ENCODE measurements at regions not wholly inside any gene's neighbourhood (a gene's known extent, or its start where the extent isn't known, plus 50 kb on each side); places are given as distances from the start of the nearest gene placed in this dataset.

GRCh38 chr7:118737935-118738334 lies 513.4 kb downstream of the ANKRD7 start:
- WGBS, result 85% methylated on average over 4 of the region's 4 CpGs
- Histone ChIP-seq H3K4me3 (no peak overlapping the region), H3K27me3 (no peaks in the 10 kb centered on the region), H3K27ac (no peak overlapping the region), H3K9me3 (peaks cover 2% of the 10 kb centered on the region), H3K4me1 (no peaks in the 10 kb centered on the region), H3K36me3 (no peaks in the 10 kb centered on the region)
- no peak for DNase-seq (ENCODE audit: low spot score in 2 of 2)
- TF ChIP-seq POLR2A (IDR thresholded peaks at IDR 0.05) (no peak), CTCF (IDR thresholded peaks at IDR 0.05) (no peak), POLR2AphosphoS5 (IDR thresholded peaks at IDR 0.05) (no peak), EP300 (IDR thresholded peaks at IDR 0.05) (no peak)

GRCh38 chr7:118745927-118746326 lies 521.4 kb downstream of the ANKRD7 start:
- Histone ChIP-seq H3K4me1 (no peaks in the 10 kb centered on the region), H3K36me3 (no peaks in the 10 kb centered on the region), H3K4me3 (no peak overlapping the region), H3K9me3 (no peaks in the 10 kb centered on the region), H3K27me3 (no peaks in the 10 kb centered on the region), H3K27ac (no peak overlapping the region)
- DNase-seq (ENCODE audit: low spot score in 2 of 2), result no peak
- 42% methylated on average over 1 of the region's 1 CpG for WGBS
- no peak for TF ChIP-seq EP300 (IDR thresholded peaks at IDR 0.05)

- Histone ChIP-seq H3K9me3 (no peaks in the 10 kb centered on the region), H3K27me3 (no peaks in the 10 kb centered on the region), H3K36me3 (no peaks in the 10 kb centered on the region), H3K4me1 (no peaks in the 10 kb centered on the region), H3K27ac (no peak overlapping the region), H3K4me3 (no peak overlapping the region)
- TF ChIP-seq POLR2A (IDR thresholded peaks at IDR 0.05) (no peak), POLR2AphosphoS5 (IDR thresholded peaks at IDR 0.05) (no peak), EP300 (IDR thresholded peaks at IDR 0.05) (no peak), CTCF (IDR thresholded peaks at IDR 0.05) (no peak)
- DNase-seq (ENCODE audit: low spot score in 2 of 2), result no peak
Observed at GRCh38 chr7:118747473-118747872, 523.0 kb downstream of the ANKRD7 start.

- TF ChIP-seq POLR2AphosphoS5 (IDR thresholded peaks at IDR 0.05) (no peak), POLR2A (IDR thresholded peaks at IDR 0.05) (no peak), CTCF (IDR thresholded peaks at IDR 0.05) (no peak), EP300 (IDR thresholded peaks at IDR 0.05) (no peak)
- peaks cover 33% of the 10 kb centered on the region for H3K4me1 ChIP-seq
- no peak for DNase-seq (ENCODE audit: low spot score in 2 of 2)
- H3K36me3 ChIP-seq, result no peaks in the 10 kb centered on the region
- no peaks in the 10 kb centered on the region for H3K9me3 ChIP-seq
- no peak overlapping the region for H3K27ac ChIP-seq
- WGBS, result 92% methylated on average over 1 of the region's 1 CpG
- no peak overlapping the region for H3K4me3 ChIP-seq
- H3K27me3 ChIP-seq, result no peaks in the 10 kb centered on the region
Observed at GRCh38 chr7:118753479-118753878, 529.0 kb downstream of the ANKRD7 start.

GRCh38 chr7:118754608-118755007 lies 530.1 kb downstream of the ANKRD7 start:
- Histone ChIP-seq H3K36me3 (no peaks in the 10 kb centered on the region), H3K27me3 (no peaks in the 10 kb centered on the region), H3K4me1 (peaks cover 33% of the 10 kb centered on the region), H3K27ac (peak overlapping the region; percentile 26), H3K9me3 (no peaks in the 10 kb centered on the region), H3K4me3 (no peak overlapping the region)
- DNase-seq (ENCODE audit: low spot score in 2 of 2), result no peak
- 34% methylated on average over 3 of the region's 3 CpGs for WGBS
- TF ChIP-seq CTCF (IDR thresholded peaks at IDR 0.05) (no peak), POLR2AphosphoS5 (IDR thresholded peaks at IDR 0.05) (no peak), EP300 (IDR thresholded peaks at IDR 0.05) (no peak), POLR2A (IDR thresholded peaks at IDR 0.05) (no peak)

GRCh38 chr7:118755067-118755625 lies 530.6 kb downstream of the ANKRD7 start:
- no peaks in the 10 kb centered on the region for H3K9me3 ChIP-seq
- no peaks in the 10 kb centered on the region for H3K27me3 ChIP-seq
- no peaks in the 10 kb centered on the region for H3K36me3 ChIP-seq
- peak overlapping the region; percentile 26 for H3K27ac ChIP-seq
- peaks cover 33% of the 10 kb centered on the region for H3K4me1 ChIP-seq
- no peak for DNase-seq (ENCODE audit: low spot score in 2 of 2)
- whole genome bisulfite sequencing, result 31% methylated on average over 3 of the region's 3 CpGs
- no peak overlapping the region for H3K4me3 ChIP-seq
- TF ChIP-seq POLR2A (IDR thresholded peaks at IDR 0.05) (no peak), EP300 (IDR thresholded peaks at IDR 0.05) (no peak), CTCF (IDR thresholded peaks at IDR 0.05) (no peak), POLR2AphosphoS5 (IDR thresholded peaks at IDR 0.05) (no peak)
